Right forelimb (tissue), 1 donor: ENCODE measurements at regions not wholly inside any gene's neighbourhood (a gene's known extent, or its start where the extent isn't known, plus 50 kb on each side); places are given as distances from the start of the nearest gene placed in this dataset.

Experiments
- DNase-seq: peaks from one replicate; pipeline ENCODE4 v3.0.0-alpha.2; 2018

DNA sequence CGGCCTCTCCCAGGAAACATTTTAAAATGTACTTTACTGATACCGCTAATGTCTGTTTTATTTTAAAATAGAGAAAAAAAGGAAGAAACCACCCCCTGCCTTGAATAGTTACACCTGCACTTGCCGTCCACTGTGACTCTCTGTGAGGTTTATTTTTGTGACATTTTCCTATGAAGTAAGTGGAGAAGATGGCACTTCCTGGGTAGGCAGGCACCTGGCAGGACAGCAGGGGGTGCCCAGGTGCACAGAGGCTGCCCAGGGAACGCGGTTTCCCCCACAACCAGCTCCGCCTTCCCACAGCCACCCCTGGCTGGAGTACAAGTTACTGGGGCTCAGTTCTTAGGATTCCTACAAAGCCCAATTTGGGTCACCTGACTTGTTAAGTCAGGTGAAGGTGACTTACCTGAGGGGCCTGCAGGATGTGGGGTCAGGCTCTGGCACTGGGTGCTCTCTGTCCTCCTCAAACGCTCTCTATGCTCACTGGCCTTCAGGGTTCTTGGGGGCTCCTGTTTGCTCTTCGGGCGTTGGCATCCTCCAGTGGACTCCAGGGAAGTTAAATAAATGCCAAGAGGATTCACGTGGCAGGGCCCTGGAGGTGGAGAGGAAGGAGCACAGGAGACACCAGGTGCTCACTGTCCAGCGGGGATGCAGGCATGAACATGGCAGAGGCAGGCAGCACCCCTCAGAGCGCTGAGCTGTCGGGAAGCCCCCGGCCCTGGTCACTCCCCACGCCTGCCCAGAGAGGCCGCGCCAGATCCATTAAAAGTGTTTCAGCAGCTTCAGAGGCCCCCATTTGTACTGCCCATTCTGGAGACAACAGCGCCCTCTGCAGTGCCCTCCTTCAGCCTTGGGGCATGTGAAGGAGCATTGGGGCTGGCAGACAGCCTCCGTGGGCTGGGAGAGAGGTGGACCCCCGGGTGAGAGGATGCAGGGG is 1021.2 kb downstream of the TBC1D22A start:
- no peak for DNase-seq

DNA sequence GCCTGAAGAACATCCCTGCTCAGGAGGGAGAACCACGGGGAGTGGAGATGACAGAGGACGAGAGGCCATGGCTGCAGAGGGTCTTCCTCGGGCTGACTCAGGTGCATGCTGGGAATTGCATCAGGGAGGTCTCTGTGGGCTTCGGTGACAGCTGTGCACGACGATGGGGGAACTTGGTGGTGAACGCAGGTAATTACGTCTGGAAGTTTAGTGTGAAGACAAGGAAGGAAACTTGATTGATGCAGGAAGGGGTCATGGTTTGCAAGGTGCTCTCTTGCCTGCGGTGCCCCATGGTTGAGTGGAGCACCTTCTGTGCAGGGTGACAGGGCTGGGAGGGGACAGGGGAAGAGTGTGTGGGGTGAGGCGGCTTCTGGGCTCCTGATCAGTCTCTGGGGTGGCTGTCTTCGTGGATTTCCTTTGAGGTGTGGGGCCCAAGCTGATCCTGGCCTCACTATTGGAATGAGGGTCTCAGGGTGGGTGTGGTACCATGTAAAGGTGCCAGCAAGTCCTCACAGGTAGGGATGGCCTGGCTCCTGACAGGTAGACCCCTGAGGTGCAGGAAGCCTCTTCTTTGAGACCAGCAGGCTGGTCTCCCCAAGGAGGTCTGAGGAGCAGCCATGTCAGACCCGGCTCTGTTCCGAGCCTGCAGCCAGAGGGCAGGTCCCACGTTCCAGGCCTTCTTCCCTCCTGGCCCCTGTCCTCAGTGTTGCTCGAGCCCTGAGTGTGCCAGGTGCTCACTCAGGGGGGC is 1020.1 kb downstream of the TBC1D22A start:
- no peak for DNase-seq

DNA sequence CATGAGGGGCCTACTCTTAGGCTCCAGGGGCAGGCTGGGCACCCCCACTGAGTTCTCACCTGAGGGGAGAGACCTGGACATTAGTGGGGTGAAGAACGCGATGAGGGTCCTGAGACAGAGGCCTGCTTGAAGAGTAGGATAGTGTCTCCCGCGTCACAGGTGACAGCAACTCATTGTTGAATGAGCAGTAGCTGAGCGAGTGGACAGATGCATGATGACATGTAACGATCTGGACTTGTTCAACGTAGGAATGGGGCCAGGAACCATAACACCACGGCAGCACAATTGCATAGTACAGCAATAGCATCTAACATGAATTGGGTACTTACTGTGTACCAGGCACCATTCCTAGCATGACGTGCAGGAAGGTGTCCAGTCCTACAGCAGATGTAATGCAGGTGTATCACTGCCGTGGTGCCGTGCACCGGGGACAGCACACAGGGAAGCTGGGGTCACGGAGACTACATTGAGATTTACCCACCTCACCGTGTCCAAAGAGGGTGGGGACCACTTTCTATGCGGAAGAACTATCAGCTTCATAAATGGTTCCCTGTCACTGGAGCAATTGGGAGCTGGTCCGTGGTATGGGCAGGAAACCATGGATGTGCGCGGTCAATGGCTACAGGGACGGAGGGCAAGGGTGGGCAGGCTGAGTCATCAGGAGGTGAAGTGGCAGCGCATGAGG is 1019.1 kb downstream of the TBC1D22A start:
- no peak for DNase-seq

DNA sequence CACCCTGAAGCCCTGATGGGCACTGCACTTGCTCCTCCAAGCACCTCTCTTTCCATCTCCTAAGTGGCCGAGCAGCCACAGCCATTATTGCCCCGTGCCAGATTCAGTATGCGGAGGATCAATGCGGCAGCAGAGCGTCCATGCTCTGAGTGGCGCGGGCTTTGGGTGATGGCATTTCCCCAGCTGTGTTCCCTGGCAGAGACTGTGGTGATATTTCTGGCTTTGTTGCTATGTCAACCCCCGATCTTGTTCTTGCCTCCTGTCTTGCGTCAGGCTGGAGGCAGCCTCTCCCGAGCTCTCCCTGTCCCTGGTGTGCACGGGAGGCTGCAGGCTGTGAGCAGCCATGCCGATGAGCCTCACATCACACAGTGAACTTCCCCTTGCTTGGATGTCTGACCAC is 1018.6 kb downstream of the TBC1D22A start:
- DNase-seq = no peak

DNA sequence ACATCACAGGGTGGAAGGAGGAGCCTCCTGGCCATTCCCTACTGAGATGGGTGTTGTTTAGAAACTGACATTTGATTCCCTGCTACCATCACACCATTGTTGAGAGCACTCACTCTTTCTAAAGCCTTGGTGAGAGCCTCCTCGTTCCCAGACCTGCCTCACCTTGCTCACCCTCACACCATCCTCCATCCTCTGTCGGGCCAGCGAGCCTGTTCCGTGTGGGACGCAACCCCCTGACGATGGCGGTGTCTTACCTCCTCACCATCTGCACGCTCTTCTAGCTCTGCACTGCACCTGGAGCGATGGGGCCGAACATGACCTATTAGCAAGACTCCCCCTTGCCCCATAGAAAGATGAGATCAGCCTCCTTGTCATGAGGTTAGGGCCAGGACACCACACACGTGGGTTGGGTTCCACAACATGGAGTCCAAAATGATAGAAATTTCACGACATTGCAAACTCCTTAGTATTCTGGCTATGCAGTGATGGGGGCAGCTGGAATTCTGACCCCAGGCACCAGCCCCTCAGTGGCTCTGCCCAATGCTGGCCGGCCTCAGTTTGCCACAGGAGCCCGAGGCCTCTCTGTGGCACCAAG is 1017.9 kb downstream of the TBC1D22A start:
- DNase-seq = no peak

DNA sequence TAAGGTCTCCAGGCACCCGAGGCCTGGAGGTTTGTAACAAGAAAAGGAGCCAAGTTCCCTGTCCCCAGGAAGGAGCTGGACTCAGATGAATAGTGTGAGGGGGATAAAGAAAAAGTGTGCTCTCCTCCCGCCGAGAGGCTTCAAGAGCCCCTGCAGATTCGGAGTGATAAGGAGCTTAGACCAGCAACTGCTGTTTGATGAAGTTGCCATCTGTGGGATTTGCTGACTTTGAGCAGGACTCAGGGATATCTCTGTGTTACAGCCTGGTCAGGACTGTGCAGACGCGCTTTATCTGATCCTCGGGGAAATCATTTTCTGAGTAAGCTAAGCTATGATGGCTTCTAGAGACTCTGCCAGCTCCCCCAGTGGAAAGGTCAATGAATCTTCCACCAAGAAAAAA is 1017.0 kb downstream of the TBC1D22A start:
- no peak for DNase-seq

DNA sequence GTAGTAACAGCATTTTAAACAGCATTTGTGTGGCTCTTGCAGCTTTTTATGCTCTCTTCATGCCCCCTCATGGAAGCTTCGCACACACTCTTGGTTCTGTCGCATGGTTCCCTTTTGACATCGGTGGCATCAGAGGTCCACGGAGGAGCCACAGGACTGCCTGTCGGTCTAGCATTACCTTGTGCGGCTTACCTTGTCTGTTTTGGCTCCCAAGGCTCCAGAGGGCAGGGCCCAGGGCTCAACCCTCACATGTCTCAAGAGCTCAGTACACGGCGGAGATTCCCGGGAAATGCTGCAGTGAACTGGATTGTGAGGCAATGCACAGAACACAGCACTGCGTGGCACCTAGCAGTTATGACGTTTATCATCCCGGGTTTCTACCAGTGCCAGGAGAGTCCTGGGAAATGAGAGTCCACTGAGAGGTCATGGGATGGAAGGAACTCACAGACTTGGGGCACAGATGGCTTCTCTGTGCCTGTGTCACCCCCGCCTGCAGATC is 1015.8 kb downstream of the TBC1D22A start:
- DNase-seq = no peak

DNA sequence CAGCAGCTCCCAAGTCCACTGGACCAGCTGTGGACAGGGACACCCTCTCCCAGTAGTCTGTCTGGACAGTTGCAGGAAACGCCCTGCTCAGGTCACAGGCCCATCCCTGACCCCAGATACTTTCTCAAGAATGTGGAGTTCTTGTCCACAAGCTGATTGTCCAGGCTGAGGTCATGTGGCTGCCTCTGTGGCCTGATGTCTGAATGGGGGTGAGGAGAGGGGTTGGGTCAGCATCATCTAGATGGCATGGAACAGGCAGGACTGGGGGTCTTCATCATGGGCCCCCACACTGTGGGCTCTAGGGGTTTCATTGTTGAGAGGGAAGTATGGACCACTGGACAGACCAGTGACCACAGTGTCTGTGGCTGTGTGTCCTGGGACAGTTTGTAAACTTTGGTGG is 1015.0 kb downstream of the TBC1D22A start:
- no peak for DNase-seq

DNA sequence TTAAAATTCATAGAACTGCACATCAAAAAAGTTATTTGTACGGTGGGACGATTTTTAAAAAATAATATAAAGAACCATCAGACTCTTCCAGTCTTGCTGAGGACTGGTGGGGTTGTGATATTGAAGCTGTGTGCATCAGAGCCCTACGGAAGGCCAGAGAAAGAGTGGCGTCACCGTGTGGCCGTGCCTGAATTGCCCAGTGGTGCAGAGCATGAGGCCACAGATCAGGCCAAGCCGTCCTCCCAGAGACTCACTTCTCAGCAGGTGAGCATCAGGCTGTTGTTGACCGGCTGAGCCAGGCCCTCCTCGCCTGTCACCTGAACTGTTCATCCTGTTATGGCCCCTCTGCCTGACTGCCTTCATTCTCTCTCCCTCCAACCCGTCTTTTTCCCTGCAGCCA is 1013.9 kb downstream of the TBC1D22A start:
- DNase-seq = no peak

DNA sequence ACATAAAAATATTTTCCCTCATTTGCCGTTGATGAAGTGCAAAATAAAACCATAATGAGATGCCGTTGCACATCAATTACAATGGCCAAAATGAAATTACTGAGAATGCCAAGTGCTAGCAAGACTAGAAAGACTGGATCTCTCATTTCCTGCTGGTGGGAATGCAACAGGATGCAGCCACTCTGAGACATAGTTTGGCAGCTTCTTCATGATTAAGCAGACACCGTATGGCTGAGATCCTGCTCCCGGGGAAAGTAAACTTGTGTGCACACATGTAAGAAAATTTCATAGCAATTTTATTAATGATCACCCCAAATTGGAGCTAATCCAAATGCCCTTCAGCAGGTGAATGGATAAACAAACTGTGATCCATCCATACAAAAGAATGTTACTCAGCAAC is 1013.2 kb downstream of the TBC1D22A start:
- DNase-seq = no peak

DNA sequence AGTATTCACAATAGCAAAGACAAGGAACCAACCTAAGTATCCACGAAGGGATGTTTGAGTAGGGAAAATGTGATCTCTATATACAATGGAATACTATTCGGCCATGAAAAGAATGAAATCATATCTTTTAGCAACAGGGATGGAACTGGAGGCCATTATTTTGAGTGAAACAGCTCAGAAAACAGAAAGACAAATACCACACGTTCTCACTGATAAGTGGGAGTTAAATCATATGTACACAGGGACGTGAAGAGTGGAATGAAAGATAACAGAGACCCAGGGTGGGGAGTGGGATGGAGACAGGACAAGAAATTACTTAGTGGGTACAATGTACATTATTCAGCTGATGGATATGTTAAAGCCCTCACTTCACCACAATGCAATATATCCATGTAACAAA is 1012.7 kb downstream of the TBC1D22A start:
- DNase-seq = no peak

DNA sequence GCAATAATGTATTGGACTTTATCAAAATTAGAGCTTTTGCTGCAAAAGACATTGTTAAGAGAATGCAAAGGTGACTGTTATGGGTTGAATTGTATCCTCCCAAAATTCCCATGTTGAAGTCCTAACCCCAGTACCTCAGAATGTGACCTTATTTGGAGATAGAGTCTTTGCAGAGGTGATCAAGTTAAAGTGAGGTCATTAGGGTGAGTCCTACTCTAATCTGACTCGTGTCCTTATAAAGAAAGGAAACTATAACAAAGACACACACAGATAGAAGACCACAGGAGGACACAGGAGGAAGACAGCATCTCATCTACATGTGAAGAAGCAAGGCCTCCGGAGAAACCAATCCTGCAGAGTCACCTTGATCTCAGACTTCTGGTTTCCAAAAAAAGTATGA is 1011.2 kb downstream of the TBC1D22A start:
- no peak for DNase-seq

DNA sequence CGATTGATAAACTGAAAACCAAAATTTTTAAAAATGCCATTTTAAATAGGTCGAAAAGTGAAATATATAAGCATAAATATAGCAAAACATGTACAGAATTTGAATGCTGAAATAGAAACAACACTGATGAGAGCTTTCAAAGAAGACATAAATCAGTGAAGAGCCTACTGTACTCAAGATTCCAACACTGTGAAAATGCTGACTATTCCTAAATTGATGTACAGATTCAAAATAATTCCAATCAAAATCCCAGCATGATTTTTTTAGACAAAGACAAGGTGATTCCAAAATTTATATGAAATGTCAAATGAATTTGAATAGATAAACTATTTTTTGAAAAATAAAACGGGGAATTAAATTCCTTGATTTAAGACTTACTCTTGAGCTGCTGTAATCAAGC is 1010.4 kb downstream of the TBC1D22A start:
- DNase-seq = no peak

DNA sequence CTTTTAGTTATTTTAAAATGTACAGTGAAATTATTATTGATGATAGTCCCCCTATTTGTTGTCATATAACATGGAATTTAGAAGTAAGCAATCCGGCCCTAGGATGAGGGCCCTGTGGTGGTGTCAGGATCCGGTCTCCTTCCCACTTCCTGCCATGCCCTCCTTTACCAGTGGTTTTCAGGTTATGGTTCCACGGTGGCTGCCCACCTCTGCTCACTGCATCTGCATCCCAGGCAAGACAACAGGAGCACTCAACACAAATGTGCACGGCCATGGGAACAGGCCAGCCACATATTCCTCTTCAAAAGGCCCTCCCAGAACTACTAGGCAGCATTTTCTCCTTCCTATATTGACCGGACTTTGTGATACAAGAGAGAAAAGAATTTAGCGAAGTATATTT is 1007.2 kb downstream of the TBC1D22A start:
- no peak for DNase-seq

DNA sequence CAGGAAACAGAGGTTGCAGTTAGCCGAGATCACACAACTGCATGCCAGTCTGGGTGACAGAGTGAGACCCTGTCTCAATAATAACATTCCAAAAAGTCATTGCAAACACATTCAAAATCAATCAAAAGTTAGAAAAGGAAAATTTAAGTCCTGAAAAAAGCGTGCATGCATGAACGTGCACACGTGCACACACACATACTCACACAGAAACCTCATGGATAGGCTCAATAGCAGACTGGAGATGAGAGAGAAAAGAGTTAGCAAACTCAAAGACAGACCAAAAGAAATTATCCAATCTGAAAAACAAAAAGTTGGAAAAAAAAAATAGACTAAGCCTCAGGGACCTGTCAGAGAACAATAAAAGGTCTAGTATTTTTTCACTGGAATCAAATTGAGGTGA is 1005.6 kb downstream of the TBC1D22A start:
- no peak for DNase-seq

DNA sequence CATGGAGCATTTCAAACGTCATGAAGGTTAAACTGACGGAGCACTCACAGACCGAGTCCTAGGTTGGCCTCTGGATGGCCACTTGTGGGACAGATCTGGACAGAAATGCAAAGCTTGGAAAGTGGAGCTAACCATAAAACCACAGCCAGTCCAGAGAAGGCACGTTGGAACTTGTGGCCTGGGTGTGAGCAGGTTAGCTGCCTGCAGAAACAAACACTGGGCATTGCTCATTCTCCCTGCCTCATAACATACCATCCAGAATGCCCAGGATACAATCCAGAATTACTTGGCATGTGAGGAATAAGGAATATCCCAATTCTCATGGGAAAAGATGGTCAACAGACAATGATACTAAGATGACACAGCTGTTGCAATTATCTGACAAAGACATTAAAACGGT is 1005.0 kb downstream of the TBC1D22A start:
- no peak for DNase-seq

DNA sequence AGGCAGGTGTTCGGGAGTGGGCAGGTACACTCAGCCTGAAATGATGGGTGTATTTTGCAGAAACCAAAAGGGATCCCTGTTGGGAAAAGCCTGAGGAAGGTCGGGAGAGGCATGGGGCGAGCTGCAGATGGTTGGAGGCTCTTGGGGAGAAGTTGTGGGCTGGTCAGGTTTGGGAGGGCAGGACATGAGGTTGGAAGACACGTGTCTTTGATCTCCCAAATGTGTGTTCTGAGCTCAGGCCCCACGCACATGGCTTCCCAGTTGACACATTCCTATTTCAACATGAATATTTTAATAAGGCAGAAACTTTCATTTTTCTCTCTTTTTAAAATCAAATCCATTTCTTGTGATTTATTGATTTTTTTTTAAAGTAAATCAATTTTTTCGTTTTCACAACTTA is 1003.3 kb downstream of the TBC1D22A start:
- DNase-seq = no peak

DNA sequence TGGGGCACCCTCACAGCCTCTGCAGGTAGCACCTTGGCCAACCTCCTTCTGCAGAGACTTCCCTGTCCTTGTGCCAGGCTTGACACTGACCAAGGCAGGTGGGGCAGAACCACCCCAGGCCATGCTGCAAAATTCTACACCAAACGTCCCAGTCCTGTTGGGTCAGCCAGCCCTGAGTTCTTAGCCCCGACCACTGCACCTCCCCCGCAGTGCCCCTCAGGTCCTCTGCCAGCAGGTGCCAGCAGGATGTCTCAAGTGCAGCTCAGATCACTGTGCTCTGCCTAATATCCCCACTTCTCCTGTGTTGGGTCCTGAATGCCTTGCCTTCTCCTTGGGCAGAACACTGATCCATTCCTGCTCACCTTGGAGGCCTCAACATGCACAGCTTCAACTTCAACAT is 999.7 kb downstream of the TBC1D22A start:
- DNase-seq = no peak

DNA sequence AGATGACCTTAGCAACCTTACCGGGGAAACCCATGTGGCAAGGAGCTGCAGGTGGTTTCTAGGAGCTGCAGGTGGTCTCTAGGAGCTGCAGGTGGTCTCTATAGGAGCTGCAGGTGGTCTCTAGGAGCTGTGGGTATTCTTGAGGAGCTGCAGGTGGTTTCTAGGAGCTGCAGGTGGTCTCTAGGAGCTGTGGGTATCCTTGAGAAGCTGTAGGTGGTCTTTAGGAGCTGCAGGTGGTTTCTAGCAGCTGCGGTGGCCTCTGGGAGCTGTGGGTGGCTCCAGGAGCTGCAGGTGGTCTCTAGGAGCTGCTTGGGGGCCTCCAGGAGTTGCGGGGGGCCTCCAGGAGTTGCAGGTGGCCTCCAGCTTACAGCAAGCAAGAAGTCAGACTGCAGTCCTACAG is 997.5 kb downstream of the TBC1D22A start:
- DNase-seq = no peak

DNA sequence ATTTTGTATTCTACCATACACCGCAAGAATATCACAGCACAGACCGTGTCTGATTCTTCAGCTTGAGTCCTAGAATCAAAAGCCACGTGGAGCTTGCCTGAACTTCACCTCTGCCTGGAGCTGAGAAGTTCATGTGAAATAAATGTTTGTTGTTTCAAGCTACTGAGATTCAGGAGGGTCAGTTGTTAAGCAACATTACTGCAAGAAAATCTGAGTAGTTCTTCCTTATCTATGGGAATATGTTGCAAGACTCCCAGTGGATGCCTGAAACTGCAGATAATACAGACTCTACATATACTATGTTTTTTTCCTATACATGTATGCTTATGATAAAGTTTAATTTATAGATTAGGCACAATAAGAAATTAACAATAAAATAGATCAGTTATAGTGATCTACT is 995.3 kb downstream of the TBC1D22A start:
- DNase-seq = no peak

DNA sequence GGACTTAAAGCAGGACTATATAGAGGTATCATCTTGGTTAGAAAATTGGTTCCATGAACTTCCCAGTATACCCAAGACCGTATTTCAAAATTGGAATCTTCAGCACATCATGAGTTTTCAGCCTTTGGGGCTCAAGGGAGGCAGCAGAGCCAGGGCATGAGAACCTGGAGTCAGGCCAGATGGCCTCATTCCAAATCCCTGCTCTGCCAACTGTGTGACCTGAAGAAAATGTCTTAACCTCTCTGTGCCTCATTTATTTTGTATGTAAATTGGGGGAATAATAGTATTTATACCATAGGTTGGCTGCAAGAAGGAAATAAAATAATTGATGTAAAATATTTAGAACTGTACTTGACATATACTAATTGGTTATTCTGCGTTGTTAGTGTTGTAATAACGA is 987.6 kb downstream of the TBC1D22A start:
- no peak for DNase-seq

DNA sequence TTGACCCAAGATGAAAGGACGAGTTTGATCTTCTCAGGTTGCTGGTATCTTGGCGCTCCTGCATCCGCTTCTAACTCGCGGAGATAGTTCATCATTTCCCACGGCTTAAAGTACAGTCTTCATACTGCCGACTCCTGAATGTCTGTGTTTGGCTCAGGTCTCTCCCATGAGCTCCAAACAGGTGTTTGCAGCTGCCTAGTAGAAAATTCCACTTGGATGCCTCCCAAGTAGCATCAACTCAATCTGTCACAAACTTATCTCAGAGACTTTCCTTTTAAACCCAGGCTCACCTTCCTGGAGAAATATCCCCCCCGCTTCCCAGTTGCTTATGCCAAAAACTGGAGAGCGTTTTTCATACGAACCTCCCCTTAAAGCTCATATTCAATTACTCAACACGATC is 986.5 kb downstream of the TBC1D22A start:
- DNase-seq = no peak

DNA sequence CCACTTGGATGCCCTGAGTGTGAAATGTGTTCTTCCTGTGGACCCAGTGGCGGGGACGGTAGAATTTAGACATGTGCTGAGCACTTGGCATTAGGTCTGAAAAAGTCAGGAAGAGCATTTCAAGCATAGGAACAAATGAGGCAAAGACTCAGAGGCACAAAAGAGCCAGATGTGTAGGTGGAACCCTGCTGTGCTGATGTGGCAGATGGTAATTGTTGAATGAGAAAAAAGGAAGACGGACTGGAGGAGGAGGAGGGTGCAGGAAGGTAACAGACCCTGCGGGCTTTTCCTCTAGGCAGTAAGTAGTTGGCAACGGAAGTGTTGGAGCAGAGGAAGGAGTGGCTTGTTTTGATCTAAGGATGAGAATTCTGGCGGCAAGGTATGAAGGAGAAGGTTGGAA is 985.8 kb downstream of the TBC1D22A start:
- no peak for DNase-seq
